ENCODE measurements at regions not wholly inside any gene's neighbourhood (a gene's known extent, or its start where the extent isn't known, plus 50 kb on each side); places are given as distances from the start of the nearest gene placed in this dataset.

DNA sequence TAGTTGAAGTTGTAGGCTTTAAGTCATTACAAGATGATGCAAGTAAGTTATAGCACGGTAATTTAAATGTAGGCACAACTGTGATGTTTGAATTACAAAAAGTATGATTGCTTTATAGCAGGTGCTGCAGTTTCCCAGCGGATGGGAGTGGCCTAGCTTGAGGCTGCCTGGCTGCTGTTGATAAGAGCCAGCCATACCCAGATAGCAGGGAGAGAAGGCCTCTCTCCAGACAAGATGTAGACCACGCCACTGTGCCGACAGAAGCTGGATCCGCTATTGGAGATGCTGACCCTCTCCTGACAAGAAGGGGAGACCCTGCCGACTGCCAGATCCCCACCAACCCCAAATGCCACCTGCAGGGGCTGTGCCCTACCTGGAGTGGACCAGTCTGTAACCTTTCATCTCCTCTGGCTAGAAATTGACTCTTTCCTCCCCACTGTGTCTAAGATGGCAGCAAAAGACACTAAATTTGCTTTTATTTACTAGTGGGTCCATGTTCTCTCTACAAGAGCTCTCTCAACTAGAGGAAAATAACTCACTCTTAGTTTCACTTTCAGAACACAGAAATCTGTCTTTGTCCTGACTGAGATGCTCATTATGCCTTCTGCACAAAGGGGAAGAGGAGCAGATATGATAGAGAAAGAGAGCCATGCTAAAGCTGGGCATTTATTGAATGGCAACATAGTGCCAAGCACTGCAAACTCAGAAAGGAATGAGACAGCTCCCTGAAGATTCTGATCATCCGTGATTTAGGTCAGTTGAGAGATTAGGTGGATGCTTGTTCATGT lies 127.9 kb downstream of the URB2 start:
- H3K14ac ChIP-seq (ENCODE audit: insufficient read length) = no peak overlapping the region
- no peak overlapping the region for H2BK15ac ChIP-seq (ENCODE audit: low read length)
- no peaks in the 10 kb centered on the region for H3K9me3 ChIP-seq (ENCODE audit: insufficient read depth in 2 of 2, low read depth in 1 of 2, low read length in 1 of 2)
- no peak overlapping the region for H3K18ac ChIP-seq (ENCODE audit: extremely low read depth, low read length)
- no peak for DNase-seq (ENCODE audit: low read depth in 1 of 2, low spot score in 2 of 2)
- no peak overlapping the region for H3K4me2 ChIP-seq (ENCODE audit: insufficient read depth in 1 of 2, low read depth in 2 of 2, low read length in 2 of 2)
- H3K4ac ChIP-seq (replicated peaks; ENCODE audit: insufficient read length, low read depth, low read length) = no peak overlapping the region
- FAIRE-seq = no peak
- H3K4me3 ChIP-seq (ENCODE audit: extremely low read depth in 1 of 4, insufficient read depth in 2 of 4, low read depth in 3 of 4, low read length in 4 of 4) = no peak overlapping the region
- H4K5ac ChIP-seq (ENCODE audit: insufficient read length, low read depth, low read length) = no peak overlapping the region
- 86% methylated on average over 7 of the region's 7 CpGs; no CpG with 5 or more reads in 1 of the 2 experiments for WGBS, 2 experiments (ENCODE audit: extremely low coverage in 1 of 2, insufficient coverage in 1 of 2, insufficient read length in 1 of 2, insufficient replicate concordance in 2 of 2, low coverage in 1 of 2, low lambda C conversion rate in 2 of 2, missing lambda C conversion rate in 1 of 2)
- H3K27ac ChIP-seq (ENCODE audit: low read depth, low read length) = no peak overlapping the region
- no peak overlapping the region for H4K8ac ChIP-seq (ENCODE audit: extremely low read depth, insufficient read depth, low read length)
- POLR2A ChIA-PET (ENCODE audit: partially characterized antibody) = interaction anchor here (0.6 kb wide), 1 partner anchor 477 kb away, joined by 3 read pairs; no protein-coding TSS in a partner anchor
- H3K23me2 ChIP-seq (ENCODE audit: low read depth, low read length) = no peaks in the 10 kb centered on the region; the same call in 1 of the 2 replicates
- H3K36me3 ChIP-seq (ENCODE audit: control insufficient read depth in 2 of 4, insufficient read depth in 4 of 4, low read length in 3 of 4) = no peaks in the 10 kb centered on the region
- no peaks in the 10 kb centered on the region for H3K79me1 ChIP-seq (ENCODE audit: low read depth, low read length)
- CTCF ChIA-PET (ENCODE audit: partially characterized antibody) = interaction anchor here (0.5 to 0.6 kb wide), 2 partner anchors 35 to 84 kb away, joined by 3 read pairs; no protein-coding TSS in a partner anchor
- H2BK5ac ChIP-seq (ENCODE audit: low read depth, low read length) = no peak overlapping the region
- H3K23ac ChIP-seq (ENCODE audit: insufficient read length) = no peak overlapping the region
- no peaks in the 10 kb centered on the region for H4K20me1 ChIP-seq (replicated peaks in 1 of 2; ENCODE audit: control insufficient read depth in 1 of 2, insufficient read depth in 2 of 2, low read length in 2 of 2)
- no peaks in the 10 kb centered on the region for H3K27me3 ChIP-seq (replicated peaks in 1 of 4; ENCODE audit: control insufficient read depth in 3 of 4, extremely low read depth in 1 of 4, insufficient read depth in 3 of 4, low read length in 3 of 4)
- no peak overlapping the region for H2AK5ac ChIP-seq (ENCODE audit: low read depth, low read length)
- H3K56ac ChIP-seq (replicated peaks; ENCODE audit: insufficient read length, low read depth, low read length) = no peak overlapping the region
- no peak overlapping the region for H3K9ac ChIP-seq (replicated peaks in 1 of 4; ENCODE audit: extremely low read depth in 1 of 4, low read depth in 3 of 4, low read length in 3 of 4)
- H4K91ac ChIP-seq (replicated peaks; ENCODE audit: insufficient read length, low read length) = no peak overlapping the region
- no peak overlapping the region for H2BK120ac ChIP-seq (replicated peaks; ENCODE audit: low read depth, low read length)
- no peak overlapping the region for H2BK12ac ChIP-seq (ENCODE audit: low read depth, low read length)
- no peaks in the 10 kb centered on the region for H3K79me2 ChIP-seq (ENCODE audit: control insufficient read depth in 1 of 2, insufficient read depth in 2 of 2, low read length in 2 of 2)
- H2AFZ ChIP-seq (ENCODE audit: low read length) = no peak overlapping the region
- no peaks in the 10 kb centered on the region for H3K4me1 ChIP-seq (replicated peaks in 1 of 4; ENCODE audit: control insufficient read depth in 3 of 4, insufficient read depth in 4 of 4, low read length in 3 of 4)
- no peak overlapping the region for H2BK20ac ChIP-seq (ENCODE audit: low read length)
- TF ChIP-seq KDM5A (IDR thresholded peaks at IDR 0.05; ENCODE audit: low read length) (no peak), BRCA1 (IDR thresholded peaks at IDR 0.05; ENCODE audit: low read depth, low read length) (no peak), SP2 (IDR thresholded peaks at IDR 0.05; ENCODE audit: low read length) (no peak), NANOG (IDR thresholded peaks at IDR 0.05; ENCODE audit: insufficient read depth, low read depth, low read length, poor library complexity, severe bottlenecking) (no peak), GTF2F1 (IDR thresholded peaks at IDR 0.05; ENCODE audit: borderline replicate concordance, low read depth, low read length) (no peak), SUZ12 (IDR thresholded peaks at IDR 0.05; ENCODE audit: low read length) (no peak), KDM1A (IDR thresholded peaks at IDR 0.05; ENCODE audit: borderline replicate concordance, low read length) (no peak), ASH2L (IDR thresholded peaks at IDR 0.05; ENCODE audit: low read length) (no peak), SRF (IDR thresholded peaks at IDR 0.05; ENCODE audit: low read depth, low read length) (no peak), RXRA (IDR thresholded peaks at IDR 0.05; ENCODE audit: insufficient read depth, low read depth, low read length) (no peak)
- TF ChIP-seq, protein P1, sequence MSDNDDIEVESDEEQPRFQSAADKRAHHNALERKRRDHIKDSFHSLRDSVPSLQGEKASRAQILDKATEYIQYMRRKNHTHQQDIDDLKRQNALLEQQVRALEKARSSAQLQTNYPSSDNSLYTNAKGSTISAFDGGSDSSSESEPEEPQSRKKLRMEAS (IDR thresholded peaks at IDR 0.05) = no peak
